SK-N-SH (cell line): ENCODE measurements at regions not wholly inside any gene's neighbourhood (a gene's known extent, or its start where the extent isn't known, plus 50 kb on each side); places are given as distances from the start of the nearest gene placed in this dataset.
"Not testable (repeated sequence)": the region's sequence is repeated elsewhere in the genome, so short reads cannot be mapped to it uniquely, and the experiment has no call there.

ENCODE experiments used
- CTCF ChIA-PET: fragments of 300-600, 350-600 bp; formaldehyde crosslinking; extraction: SDS; loops from one replicate; lab custom pipeline; 2021; lab: Yijun Ruan, JAX
- POLR2A ChIA-PET: fragments of 350-600 bp; sonication (Branson Sonifier 250); formaldehyde crosslinking; extraction: SDS; loops from one replicate; lab custom pipeline; 2020; ENCODE audit warnings: antibody characterized with exemption, inconsistent platforms; lab: Yijun Ruan, JAX
- DNase-seq: peaks from one replicate; pipeline ENCODE4 v3.0.0; 2012
- H2AFZ ChIP-seq: fragments of 200-600 bp; sonication (generic); 2 replicates; pipeline ENCODE4 v1.8.1; 2016; ENCODE audit warnings: antibody characterized with exemption, mild to moderate bottlenecking, low read depth
- H3F3A ChIP-seq: fragments of 200-600 bp; sonication (generic); replicated peaks from 2 replicates; pipeline ENCODE3; 2016; ENCODE audit warnings: antibody characterized with exemption, mild to moderate bottlenecking; ENCODE audit not compliant: insufficient read depth
- H3K27ac ChIP-seq, 2 experiments: fragments of 200-500 bp in 1 of 2; fragments of 200-600 bp in 1 of 2; sonication (Bioruptor generic) in 1 of 2; sonication (generic), shearing (Covaris generic) in 1 of 2; 2 replicates each; pipeline versions ENCODE4 v1.5.1 to v1.6.1; 2014 to 2016; ENCODE audit warnings: low read depth in 2 of 2, inconsistent platforms in 1 of 2, low read length in 1 of 2, mild to moderate bottlenecking in 1 of 2, mixed read lengths in 1 of 2
- H3K27me3 ChIP-seq: fragments of 200-600 bp; sonication (generic), shearing (Covaris generic); 2 replicates; pipeline ENCODE4 v1.6.1; 2016; ENCODE audit warnings: mixed run types; ENCODE audit not compliant: insufficient read depth
- H3K36me3 ChIP-seq, 2 experiments: fragments of 200-500 bp in 1 of 2; fragments of 200-600 bp in 1 of 2; sonication (Bioruptor generic) in 1 of 2; sonication (generic) in 1 of 2; replicated peaks in 1 of 2; 2 replicates each; pipeline versions ENCODE3 to v1.5.1; 2014 to 2016; ENCODE audit warnings: low read length in 1 of 2, mild to moderate bottlenecking in 1 of 2; ENCODE audit not compliant: insufficient read depth in 2 of 2, control insufficient read depth in 1 of 2
- H3K4me1 ChIP-seq, 2 experiments: fragments of 200-500 bp in 1 of 2; fragments of 200-600 bp in 1 of 2; sonication (Bioruptor generic) in 1 of 2; sonication (generic), shearing (Covaris generic) in 1 of 2; 2 replicates each; pipeline versions ENCODE4 v1.5.1 to v1.6.1; 2014 to 2016; ENCODE audit warnings: low read depth in 1 of 2, low read length in 1 of 2, mixed run types in 1 of 2; ENCODE audit not compliant: insufficient read depth in 2 of 2, control insufficient read depth in 1 of 2
- H3K4me2 ChIP-seq: fragments of 200-600 bp; sonication (generic), shearing (Covaris generic); 2 replicates; pipeline ENCODE4 v1.6.1; 2017; ENCODE audit warnings: mixed run types
- H3K4me3 ChIP-seq, 2 experiments: fragments of 200-500 bp in 1 of 2; fragments of 200-600 bp in 1 of 2; sonication (Bioruptor generic) in 1 of 2; sonication (generic), shearing (Covaris generic) in 1 of 2; 2 replicates each; pipeline versions ENCODE4 v1.5.1 to v1.8.1; 2014 to 2016; ENCODE audit warnings: low read depth in 2 of 2, inconsistent platforms in 1 of 2, low read length in 1 of 2, mild to moderate bottlenecking in 1 of 2, mixed read lengths in 1 of 2, moderate library complexity in 1 of 2
- H3K79me2 ChIP-seq: fragments of 200-600 bp; sonication (generic); 2 replicates; pipeline ENCODE4 v1.8.1; 2017; ENCODE audit warnings: mild to moderate bottlenecking; ENCODE audit not compliant: insufficient read depth
- H3K9ac ChIP-seq: fragments of 200-600 bp; sonication (generic); 2 replicates; pipeline ENCODE4 v1.6.1; 2017; ENCODE audit warnings: mixed run types
- H3K9me2 ChIP-seq: fragments of 200-600 bp; sonication (generic); 2 replicates; pipeline ENCODE4 v1.6.1; 2017; ENCODE audit warnings: mixed run types
- H3K9me3 ChIP-seq: fragments of 200-600 bp; sonication (generic); 2 replicates; pipeline ENCODE4 v1.6.1; 2017; ENCODE audit warnings: mixed run types, mild to moderate bottlenecking, moderate library complexity
- H4K20me1 ChIP-seq: fragments of 200-600 bp; sonication (generic); 2 replicates; pipeline ENCODE4 v1.6.1; 2017; ENCODE audit warnings: mild to moderate bottlenecking, mixed run types; ENCODE audit not compliant: insufficient read depth
- EZH2phosphoT487 ChIP-seq: fragments of 200-600 bp; sonication (generic); IDR thresholded peaks from 2 replicates; pipeline ENCODE4 v1.6.1; 2017; ENCODE audit warnings: low read depth, mixed run types, mild to moderate bottlenecking, antibody characterized with exemption, moderate library complexity, borderline replicate concordance
- FOSL2 ChIP-seq: IDR thresholded peaks from 2 replicates; pipeline ENCODE4 v1.4.0; 2012; ENCODE audit warnings: low read depth, mild to moderate bottlenecking, moderate library complexity, borderline replicate concordance
- FOXM1 ChIP-seq: IDR thresholded peaks from 2 replicates; pipeline ENCODE4 v1.4.0; 2012; ENCODE audit warnings: low read depth, mild to moderate bottlenecking
- MAX ChIP-seq: IDR thresholded peaks from 2 replicates; pipeline ENCODE4 v1.4.0; 2012; ENCODE audit warnings: low read depth
- MEF2A ChIP-seq: IDR thresholded peaks from 2 replicates; pipeline ENCODE4 v1.4.0; 2012; ENCODE audit warnings: low read depth, borderline replicate concordance
- NRF1 ChIP-seq: IDR thresholded peaks from 2 replicates; pipeline ENCODE4 v1.6.1; 2012; ENCODE audit warnings: low read depth, mild to moderate bottlenecking, low read length
- POLR2AphosphoS5 ChIP-seq: IDR thresholded peaks from 2 replicates; pipeline ENCODE4 v1.6.1; 2012; ENCODE audit warnings: low read depth, low read length
- RFX5 ChIP-seq: IDR thresholded peaks from 2 replicates; pipeline ENCODE4 v1.6.1; 2012; ENCODE audit warnings: mild to moderate bottlenecking, improper control_type of control experiment, low read length
- RXRA ChIP-seq: IDR thresholded peaks from 2 replicates; pipeline ENCODE4 v1.4.0; 2012; ENCODE audit warnings: low read depth, mild to moderate bottlenecking, borderline replicate concordance
- TAF1 ChIP-seq: IDR thresholded peaks from 2 replicates; pipeline ENCODE4 v1.6.1; 2012; ENCODE audit warnings: low read depth, mild to moderate bottlenecking, low read length, moderate library complexity, borderline replicate concordance
- ZBTB33 ChIP-seq: IDR thresholded peaks from 2 replicates; pipeline ENCODE4 v1.4.0; 2012; ENCODE audit warnings: low read depth, borderline replicate concordance
- WGBS: methylation state at CpG from one replicate; pipeline ENCODE4 v1.1.6; 2017; ENCODE audit warnings: low lambda C conversion rate; 5-methylcytosine and 5-hydroxymethylcytosine counted together
- TF ChIP-seq, protein P1 (sequence below): IDR thresholded peaks from 2 replicates; pipeline ENCODE4 v1.6.1; 2012; ENCODE audit warnings: mild to moderate bottlenecking, low read depth, low read length, moderate library complexity
- TF ChIP-seq, protein P2 (sequence below): IDR thresholded peaks from 2 replicates; pipeline ENCODE4; 2012
- TF ChIP-seq, protein P3 (sequence below): fragments of 150-350 bp; IDR thresholded peaks from 2 replicates; pipeline ENCODE4 v1.6.1; 2017; ENCODE audit warnings: antibody characterized with exemption, low read length, low read depth, borderline replicate concordance
- TF ChIP-seq, protein P4 (sequence below): IDR thresholded peaks from 2 replicates; pipeline ENCODE4 v1.4.0; 2012; ENCODE audit warnings: low read depth, borderline replicate concordance
- TF ChIP-seq, protein P5 (sequence below): fragments of 150-350 bp; IDR thresholded peaks from 2 replicates; pipeline ENCODE4 v1.6.1; 2016; ENCODE audit warnings: mild to moderate bottlenecking, low read depth, low read length

- H3K4me3 ChIP-seq, CTCF ChIA-PET, H3K9ac ChIP-seq, H3K9me3 ChIP-seq, H3K4me1 ChIP-seq, H3K9me2 ChIP-seq, DNase-seq, H3F3A ChIP-seq, H3K27me3 ChIP-seq, H3K27ac ChIP-seq, H3K79me2 ChIP-seq, POLR2A ChIA-PET, H4K20me1 ChIP-seq, H3K4me2 ChIP-seq, H3K36me3 ChIP-seq, H2AFZ ChIP-seq: not testable (repeated sequence)
- WGBS = 68% methylated on average over 4 of the region's 4 CpGs
Observed at GRCh38 chr5:36813249-36813648, 63.3 kb upstream of the NIPBL start.

GRCh38 chr5:36815871-36816270 lies 60.7 kb upstream of the NIPBL start:
- TF ChIP-seq, protein P1, sequence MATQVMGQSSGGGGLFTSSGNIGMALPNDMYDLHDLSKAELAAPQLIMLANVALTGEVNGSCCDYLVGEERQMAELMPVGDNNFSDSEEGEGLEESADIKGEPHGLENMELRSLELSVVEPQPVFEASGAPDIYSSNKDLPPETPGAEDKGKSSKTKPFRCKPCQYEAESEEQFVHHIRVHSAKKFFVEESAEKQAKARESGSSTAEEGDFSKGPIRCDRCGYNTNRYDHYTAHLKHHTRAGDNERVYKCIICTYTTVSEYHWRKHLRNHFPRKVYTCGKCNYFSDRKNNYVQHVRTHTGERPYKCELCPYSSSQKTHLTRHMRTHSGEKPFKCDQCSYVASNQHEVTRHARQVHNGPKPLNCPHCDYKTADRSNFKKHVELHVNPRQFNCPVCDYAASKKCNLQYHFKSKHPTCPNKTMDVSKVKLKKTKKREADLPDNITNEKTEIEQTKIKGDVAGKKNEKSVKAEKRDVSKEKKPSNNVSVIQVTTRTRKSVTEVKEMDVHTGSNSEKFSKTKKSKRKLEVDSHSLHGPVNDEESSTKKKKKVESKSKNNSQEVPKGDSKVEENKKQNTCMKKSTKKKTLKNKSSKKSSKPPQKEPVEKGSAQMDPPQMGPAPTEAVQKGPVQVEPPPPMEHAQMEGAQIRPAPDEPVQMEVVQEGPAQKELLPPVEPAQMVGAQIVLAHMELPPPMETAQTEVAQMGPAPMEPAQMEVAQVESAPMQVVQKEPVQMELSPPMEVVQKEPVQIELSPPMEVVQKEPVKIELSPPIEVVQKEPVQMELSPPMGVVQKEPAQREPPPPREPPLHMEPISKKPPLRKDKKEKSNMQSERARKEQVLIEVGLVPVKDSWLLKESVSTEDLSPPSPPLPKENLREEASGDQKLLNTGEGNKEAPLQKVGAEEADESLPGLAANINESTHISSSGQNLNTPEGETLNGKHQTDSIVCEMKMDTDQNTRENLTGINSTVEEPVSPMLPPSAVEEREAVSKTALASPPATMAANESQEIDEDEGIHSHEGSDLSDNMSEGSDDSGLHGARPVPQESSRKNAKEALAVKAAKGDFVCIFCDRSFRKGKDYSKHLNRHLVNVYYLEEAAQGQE = no peak
- TF ChIP-seq, protein P2, sequence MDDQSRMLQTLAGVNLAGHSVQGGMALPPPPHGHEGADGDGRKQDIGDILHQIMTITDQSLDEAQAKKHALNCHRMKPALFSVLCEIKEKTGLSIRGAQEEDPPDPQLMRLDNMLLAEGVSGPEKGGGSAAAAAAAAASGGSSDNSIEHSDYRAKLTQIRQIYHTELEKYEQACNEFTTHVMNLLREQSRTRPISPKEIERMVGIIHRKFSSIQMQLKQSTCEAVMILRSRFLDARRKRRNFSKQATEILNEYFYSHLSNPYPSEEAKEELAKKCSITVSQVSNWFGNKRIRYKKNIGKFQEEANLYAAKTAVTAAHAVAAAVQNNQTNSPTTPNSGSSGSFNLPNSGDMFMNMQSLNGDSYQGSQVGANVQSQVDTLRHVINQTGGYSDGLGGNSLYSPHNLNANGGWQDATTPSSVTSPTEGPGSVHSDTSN = no peak
- no peak for TF ChIP-seq FOXM1
- no peak for TF ChIP-seq ZBTB33
- no peak for TF ChIP-seq MEF2A
- TF ChIP-seq FOSL2 = no peak
- no peak for TF ChIP-seq RXRA
- TF ChIP-seq, protein P3, sequence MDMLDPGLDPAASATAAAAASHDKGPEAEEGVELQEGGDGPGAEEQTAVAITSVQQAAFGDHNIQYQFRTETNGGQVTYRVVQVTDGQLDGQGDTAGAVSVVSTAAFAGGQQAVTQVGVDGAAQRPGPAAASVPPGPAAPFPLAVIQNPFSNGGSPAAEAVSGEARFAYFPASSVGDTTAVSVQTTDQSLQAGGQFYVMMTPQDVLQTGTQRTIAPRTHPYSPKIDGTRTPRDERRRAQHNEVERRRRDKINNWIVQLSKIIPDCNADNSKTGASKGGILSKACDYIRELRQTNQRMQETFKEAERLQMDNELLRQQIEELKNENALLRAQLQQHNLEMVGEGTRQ = no peak
- TF ChIP-seq, protein P4, sequence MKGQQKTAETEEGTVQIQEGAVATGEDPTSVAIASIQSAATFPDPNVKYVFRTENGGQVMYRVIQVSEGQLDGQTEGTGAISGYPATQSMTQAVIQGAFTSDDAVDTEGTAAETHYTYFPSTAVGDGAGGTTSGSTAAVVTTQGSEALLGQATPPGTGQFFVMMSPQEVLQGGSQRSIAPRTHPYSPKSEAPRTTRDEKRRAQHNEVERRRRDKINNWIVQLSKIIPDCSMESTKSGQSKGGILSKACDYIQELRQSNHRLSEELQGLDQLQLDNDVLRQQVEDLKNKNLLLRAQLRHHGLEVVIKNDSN = no peak
- no peak for TF ChIP-seq RFX5
- TF ChIP-seq, protein P5, sequence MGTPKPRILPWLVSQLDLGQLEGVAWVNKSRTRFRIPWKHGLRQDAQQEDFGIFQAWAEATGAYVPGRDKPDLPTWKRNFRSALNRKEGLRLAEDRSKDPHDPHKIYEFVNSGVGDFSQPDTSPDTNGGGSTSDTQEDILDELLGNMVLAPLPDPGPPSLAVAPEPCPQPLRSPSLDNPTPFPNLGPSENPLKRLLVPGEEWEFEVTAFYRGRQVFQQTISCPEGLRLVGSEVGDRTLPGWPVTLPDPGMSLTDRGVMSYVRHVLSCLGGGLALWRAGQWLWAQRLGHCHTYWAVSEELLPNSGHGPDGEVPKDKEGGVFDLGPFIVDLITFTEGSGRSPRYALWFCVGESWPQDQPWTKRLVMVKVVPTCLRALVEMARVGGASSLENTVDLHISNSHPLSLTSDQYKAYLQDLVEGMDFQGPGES = no peak
- TF ChIP-seq NRF1 = no peak
- no peak for TF ChIP-seq TAF1
- TF ChIP-seq MAX = no peak
- TF ChIP-seq EZH2phosphoT487 = no peak
- no peak for TF ChIP-seq POLR2AphosphoS5
- POLR2A ChIA-PET = no interaction called here

More at GRCh38 chr5:36815871-36816270, 60.7 kb upstream of the NIPBL start:
- WGBS = 15% methylated on average over 2 of the region's 2 CpGs
- Histone ChIP-seq H3K4me1 (no peaks in the 10 kb centered on the region), H4K20me1 (no peaks in the 10 kb centered on the region), H3K27ac (no peak overlapping the region), H3K79me2 (no peaks in the 10 kb centered on the region), H3K9ac (no peak overlapping the region), H3K9me3 (no peaks in the 10 kb centered on the region), H3F3A (no peaks in the 10 kb centered on the region), H3K4me2 (no peak overlapping the region), H3K9me2 (no peaks in the 10 kb centered on the region), H2AFZ (no peak overlapping the region), H3K27me3 (no peaks in the 10 kb centered on the region; the same call in 1 of the 2 replicates), H3K36me3 (no peaks in the 10 kb centered on the region), H3K4me3 (no peak overlapping the region)
- CTCF ChIA-PET = no interaction called here
- no peak for DNase-seq
